GM12878 (cell line): ENCODE measurements at regions not wholly inside any gene's neighbourhood (a gene's known extent, or its start where the extent isn't known, plus 50 kb on each side); places are given as distances from the start of the nearest gene placed in this dataset.

ENCODE experiments used
- ATAC-seq: fragments of 200-7000 bp; cut with Tn5 transposase; 3 replicates; pipeline ENCODE4 v1.9.1; 2020; ENCODE audit warnings: mild to moderate bottlenecking, moderate library complexity
- BruUV-seq: library from RNA; stranded (reverse); fragments of 400-500 nt; replicated peaks from 2 replicates; lab custom pipeline; 2021; lab: Mats Ljungman, UMichigan
- CTCF ChIA-PET: fragments of 300-600 bp; sonication (Branson Sonifier 250); formaldehyde crosslinking; extraction: SDS; loops from one replicate; lab custom pipeline; 2021; ENCODE audit warnings: inconsistent platforms; lab: Yijun Ruan, JAX
- POLR2A ChIA-PET: fragments of 350-600 bp; formaldehyde crosslinking; extraction: SDS; loops from one replicate; lab custom pipeline; 2021; ENCODE audit warnings: inconsistent platforms; lab: Charles Lee
- RAD21 ChIA-PET: fragments of 300-600 bp; sonication (Branson Sonifier 250); formaldehyde crosslinking; loops from one replicate; lab custom pipeline; 2023; ENCODE audit warnings: antibody characterized with exemption; ENCODE audit not compliant: unreplicated experiment; lab: Charles Lee
- SMC1A ChIA-PET: fragments of 300-600 bp; sonication (Branson Sonifier 250); formaldehyde crosslinking; loops from one replicate; lab custom pipeline; 2023; ENCODE audit not compliant: unreplicated experiment, uncharacterized antibody; lab: Charles Lee
- DNase-seq: peaks from one replicate; pipeline ENCODE4 v3.0.0-alpha.2; 2011; ENCODE audit warnings: low read depth, low spot score
- FAIRE-seq: peaks from 3 replicates; lab custom pipeline; 2011; peaks lifted over from hg19 to GRCh38; lab: Jason Lieb, UNC
- H2AFZ ChIP-seq: 2 replicates; pipeline ENCODE4 v1.6.0; 2011; ENCODE audit warnings: low read depth, low read length, control low read depth; ENCODE audit not compliant: control insufficient read depth
- H3K27ac ChIP-seq: 2 replicates; pipeline ENCODE4 v1.5.1; 2011; ENCODE audit warnings: control low read depth; ENCODE audit not compliant: control insufficient read depth, insufficient read depth
- H3K27me3 ChIP-seq, 2 experiments: replicated peaks in 1 of 2; 2 replicates each; pipeline versions ENCODE4 v1.6.0 to v1.6.1; 2011; ENCODE audit warnings: low read length in 1 of 2; ENCODE audit not compliant: control insufficient read depth in 2 of 2, insufficient read depth in 2 of 2
- H3K36me3 ChIP-seq, 2 experiments: 2 replicates each; pipeline ENCODE4 v1.5.1; 2011; ENCODE audit warnings: low read length in 1 of 2; ENCODE audit not compliant: control insufficient read depth in 2 of 2, insufficient read depth in 2 of 2
- H3K4me1 ChIP-seq: 2 replicates; pipeline ENCODE4 v1.6.1; 2011; ENCODE audit warnings: mild to moderate bottlenecking, low read length, moderate library complexity, mixed read lengths; ENCODE audit not compliant: control insufficient read depth, insufficient read depth
- H3K4me2 ChIP-seq: 2 replicates; pipeline ENCODE4 v1.6.0; 2011; ENCODE audit warnings: control low read depth; ENCODE audit not compliant: control insufficient read depth, insufficient read depth
- H3K4me3 ChIP-seq: fragments of 200-600 bp; sonication (generic); 2 replicates; pipeline ENCODE4 v1.5.1; 2016
- H3K79me2 ChIP-seq: 2 replicates; pipeline ENCODE4 v1.6.0; 2011; ENCODE audit warnings: low read length; ENCODE audit not compliant: control insufficient read depth, insufficient read depth
- H3K9ac ChIP-seq: 2 replicates; pipeline ENCODE4 v1.8.0; 2011; ENCODE audit warnings: low read length, control low read depth, mixed read lengths; ENCODE audit not compliant: control insufficient read depth, insufficient read depth
- H3K9me3 ChIP-seq: replicated peaks from 3 replicates; pipeline ENCODE4 v1.5.1; 2011; ENCODE audit warnings: mild to moderate bottlenecking, low read length; ENCODE audit not compliant: control insufficient read depth, insufficient read depth
- H4K20me1 ChIP-seq: 2 replicates; pipeline ENCODE4 v1.6.0; 2011; ENCODE audit not compliant: control insufficient read depth, insufficient read depth
- BCL11A ChIP-seq: IDR thresholded peaks from 2 replicates; pipeline ENCODE4 v1.6.1; 2011; ENCODE audit warnings: low read depth, low read length
- CBX5 ChIP-seq: sonication (generic); IDR thresholded peaks from 2 replicates; pipeline ENCODE4 v1.6.1; 2016; ENCODE audit warnings: low read depth, moderate library complexity, mild to moderate bottlenecking, inconsistent platforms
- ESRRA ChIP-seq: IDR thresholded peaks from 2 replicates; pipeline ENCODE4 v1.6.1; 2012; ENCODE audit warnings: mild to moderate bottlenecking, low read length, improper control_type of control experiment
- LARP7 ChIP-seq: fragments of 450-650 bp; IDR thresholded peaks from 2 replicates; pipeline ENCODE4 v1.6.1; 2017; ENCODE audit warnings: mild to moderate bottlenecking
- NFYB ChIP-seq: IDR thresholded peaks from 2 replicates; pipeline ENCODE4 v1.6.1; 2011; ENCODE audit warnings: low read depth, mild to moderate bottlenecking, low read length, improper control_type of control experiment, moderate library complexity; ENCODE audit not compliant: insufficient read depth
- POLR2AphosphoS5 ChIP-seq: IDR thresholded peaks from 2 replicates; pipeline ENCODE4 v1.6.1; 2011; ENCODE audit warnings: mild to moderate bottlenecking, low read length, inconsistent platforms
- RBBP5 ChIP-seq: fragments of 200-600 bp; sonication (generic); conservative IDR thresholded peaks from 2 replicates; pipeline ENCODE4 v1.6.1; 2016
- SIX5 ChIP-seq: IDR thresholded peaks from 2 replicates; pipeline ENCODE4 v1.6.1; 2011; ENCODE audit warnings: mild to moderate bottlenecking, low read depth, low read length, moderate library complexity; ENCODE audit not compliant: severe bottlenecking
- SKIL ChIP-seq: fragments of 450-650 bp; IDR thresholded peaks from 2 replicates; pipeline ENCODE4 v1.6.1; 2017; ENCODE audit warnings: mild to moderate bottlenecking, low read depth, inconsistent platforms; ENCODE audit not compliant: poor library complexity, severe bottlenecking
- ZNF384 ChIP-seq: IDR thresholded peaks from 2 replicates; pipeline ENCODE4 v1.6.1; 2012; ENCODE audit warnings: low read depth, mild to moderate bottlenecking, low read length, improper control_type of control experiment, borderline replicate concordance
- ZZZ3 ChIP-seq: IDR thresholded peaks from 2 replicates; pipeline ENCODE4 v1.6.1; 2011; ENCODE audit warnings: low read depth; ENCODE audit not compliant: control insufficient read depth, insufficient read length
- WGBS: methylation state at CpG from one replicate; pipeline ENCODE4 v1.1.6; 2016; ENCODE audit warnings: low lambda C conversion rate; ENCODE audit not compliant: insufficient replicate concordance, insufficient coverage; ENCODE audit errors: missing lambda C conversion rate; 5-methylcytosine and 5-hydroxymethylcytosine counted together
- in situ Hi-C: fragments of 300-500 bp; cut with MboI; formaldehyde crosslinking; loops from 9 replicates; pipeline ENCODE4 v1.14.3; 2018; ENCODE audit warnings: mixed read lengths
- intact Hi-C: fragments of 100-400 bp; cut with micrococcal nuclease; formaldehyde crosslinking; loops from one replicate; pipeline ENCODE4 v1.14.2; 2022; ENCODE audit not compliant: unreplicated experiment
- TF ChIP-seq, protein P1 (sequence below): fragments of 450-650 bp; IDR thresholded peaks from 2 replicates; pipeline ENCODE4 v1.6.1; 2017; ENCODE audit warnings: low read depth, mild to moderate bottlenecking, moderate library complexity

DNA sequence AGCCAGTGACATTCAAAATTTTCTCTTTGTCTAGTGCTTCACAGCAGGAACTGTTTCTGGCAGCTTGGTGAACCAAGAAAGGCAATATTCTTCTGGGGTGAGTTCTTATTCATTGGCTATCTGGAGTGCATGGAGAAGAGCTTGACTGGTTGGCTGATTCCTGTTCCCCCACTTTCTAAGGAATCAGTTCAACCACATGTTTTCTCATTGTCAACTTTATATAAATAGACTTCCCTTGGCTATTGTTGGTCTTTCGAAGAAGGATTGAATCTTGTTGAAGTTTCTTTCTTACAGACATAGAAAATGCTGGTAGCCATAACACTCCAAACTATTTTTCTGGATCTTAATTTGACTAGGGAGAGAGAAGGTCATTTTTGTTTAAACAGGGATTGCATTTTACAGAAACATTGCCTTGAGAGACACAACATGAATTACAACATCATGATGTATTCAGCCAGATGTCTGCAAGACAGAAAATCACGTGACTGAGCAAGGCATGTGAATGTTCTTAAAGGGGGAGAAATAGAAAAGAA is 85.2 kb downstream of the EDNRB start:
- no peaks in the 10 kb centered on the region for H4K20me1 ChIP-seq
- SMC1A ChIA-PET, result no interaction called here
- BruUV-seq, result no TSS peak
- POLR2A ChIA-PET, result no interaction called here
- no peak overlapping the region for H3K27ac ChIP-seq
- no peak overlapping the region for H3K4me2 ChIP-seq
- H3K36me3 ChIP-seq, result no peaks in the 10 kb centered on the region
- no peak overlapping the region for H2AFZ ChIP-seq
- intact Hi-C loops, result no loop called here
- DNase-seq, result no peak
- 0% methylated on average over 2 of the region's 2 CpGs for WGBS
- no peaks in the 10 kb centered on the region for H3K9me3 ChIP-seq
- no peaks in the 10 kb centered on the region for H3K4me1 ChIP-seq
- FAIRE-seq, result no peak
- TF ChIP-seq SKIL (no peak), BCL11A (no peak), LARP7 (no peak)
- H3K9ac ChIP-seq, result no peak overlapping the region
- H3K4me3 ChIP-seq, result no peak overlapping the region
- no peaks in the 10 kb centered on the region for H3K27me3 ChIP-seq
- no peak for ATAC-seq
- in situ Hi-C loops, result no loop called here
- RAD21 ChIA-PET, result interaction anchor here (1.2 kb wide), 1 partner anchor 56 kb away, joined by 3 read pairs; no protein-coding TSS in a partner anchor
- CTCF ChIA-PET, result no interaction called here
- no peaks in the 10 kb centered on the region for H3K79me2 ChIP-seq

GRCh38 chr13:77832339-77833100 is 86.1 kb downstream of the EDNRB start:
- in situ Hi-C loops, result no loop called here
- ChIA-PET RAD21 (interaction anchor here (1.2 kb wide), 1 partner anchor 56 kb away, joined by 3 read pairs; no protein-coding TSS in a partner anchor), SMC1A (no interaction called here), CTCF (interaction anchor here (0.8 kb wide), 1 partner anchor 240 kb away, joined by 3 read pairs; no protein-coding TSS in a partner anchor), POLR2A (no interaction called here)
- Histone ChIP-seq H3K4me3 (no peak overlapping the region), H4K20me1 (no peaks in the 10 kb centered on the region), H3K27me3 (no peaks in the 10 kb centered on the region), H3K79me2 (no peaks in the 10 kb centered on the region), H3K4me2 (no peak overlapping the region), H2AFZ (no peak overlapping the region), H3K27ac (no peak overlapping the region), H3K9ac (no peak overlapping the region), H3K36me3 (no peaks in the 10 kb centered on the region), H3K4me1 (no peaks in the 10 kb centered on the region), H3K9me3 (no peaks in the 10 kb centered on the region)
- 26% methylated on average over 2 of the region's 2 CpGs for WGBS
- intact Hi-C loops, result no loop called here
- no TSS peak for BruUV-seq
- DNase-seq (no peak), FAIRE-seq (no peak), ATAC-seq (no peak)
- TF ChIP-seq CBX5 (no peak), SIX5 (no peak), RBBP5 (no peak), ESRRA (no peak), ZNF384 (no peak), ZZZ3 (no peak), NFYB (no peak), POLR2AphosphoS5 (no peak)
- TF ChIP-seq, protein P1, sequence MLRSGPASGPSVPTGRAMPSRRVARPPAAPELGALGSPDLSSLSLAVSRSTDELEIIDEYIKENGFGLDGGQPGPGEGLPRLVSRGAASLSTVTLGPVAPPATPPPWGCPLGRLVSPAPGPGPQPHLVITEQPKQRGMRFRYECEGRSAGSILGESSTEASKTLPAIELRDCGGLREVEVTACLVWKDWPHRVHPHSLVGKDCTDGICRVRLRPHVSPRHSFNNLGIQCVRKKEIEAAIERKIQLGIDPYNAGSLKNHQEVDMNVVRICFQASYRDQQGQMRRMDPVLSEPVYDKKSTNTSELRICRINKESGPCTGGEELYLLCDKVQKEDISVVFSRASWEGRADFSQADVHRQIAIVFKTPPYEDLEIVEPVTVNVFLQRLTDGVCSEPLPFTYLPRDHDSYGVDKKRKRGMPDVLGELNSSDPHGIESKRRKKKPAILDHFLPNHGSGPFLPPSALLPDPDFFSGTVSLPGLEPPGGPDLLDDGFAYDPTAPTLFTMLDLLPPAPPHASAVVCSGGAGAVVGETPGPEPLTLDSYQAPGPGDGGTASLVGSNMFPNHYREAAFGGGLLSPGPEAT, result no peak
